HG03095 (cell line): ENCODE measurements at regions not wholly inside any gene's neighbourhood (a gene's known extent, or its start where the extent isn't known, plus 50 kb on each side); places are given as distances from the start of the nearest gene placed in this dataset.
A peak's percentile ranks its signal among the peaks of the same experiment; 100 is the strongest.
"Not testable (repeated sequence)": the region's sequence is repeated elsewhere in the genome, so short reads cannot be mapped to it uniquely, and the experiment has no call there.

ENCODE experiments used
- ATAC-seq: cut with Tn5 transposase; IDR thresholded peaks from one replicate; pipeline ENCODE4 v1.9.1; 2021; ENCODE audit warnings: moderate library complexity; ENCODE audit not compliant: unreplicated experiment

DNA sequence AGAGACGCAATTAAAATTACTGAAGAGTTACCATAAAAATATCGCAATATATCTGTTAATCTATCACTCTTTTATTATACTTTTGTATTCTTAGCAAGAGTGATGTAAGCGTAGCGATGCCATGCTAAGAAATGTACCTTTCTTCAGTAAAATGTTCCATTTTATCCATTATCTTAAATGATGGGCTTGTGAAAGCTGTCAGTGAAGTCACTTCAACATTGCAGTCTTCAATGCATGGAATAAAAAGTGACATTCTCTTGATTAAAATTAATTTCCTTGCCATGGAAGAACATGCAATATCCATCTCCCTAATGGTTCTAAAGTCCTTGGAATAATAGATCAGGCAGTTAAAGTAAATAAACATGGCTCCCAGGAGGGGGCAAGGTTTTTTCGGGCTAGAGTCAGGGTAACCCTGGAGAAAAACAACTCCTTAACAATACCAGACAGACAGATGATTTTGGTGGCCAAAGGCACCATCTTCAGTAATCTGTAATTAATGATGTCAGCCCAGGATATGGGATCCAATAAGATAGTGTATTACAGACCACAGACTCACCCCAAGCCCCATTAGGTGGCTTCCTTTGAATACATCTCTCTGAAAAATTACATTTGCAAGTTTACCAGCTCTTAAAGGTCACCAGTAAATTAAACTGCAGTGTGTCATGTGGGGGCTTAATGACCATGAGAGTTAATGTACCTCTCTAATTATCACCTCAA lies 677.1 kb downstream of the DTWD2 start:
- ATAC-seq, result no peak

DNA sequence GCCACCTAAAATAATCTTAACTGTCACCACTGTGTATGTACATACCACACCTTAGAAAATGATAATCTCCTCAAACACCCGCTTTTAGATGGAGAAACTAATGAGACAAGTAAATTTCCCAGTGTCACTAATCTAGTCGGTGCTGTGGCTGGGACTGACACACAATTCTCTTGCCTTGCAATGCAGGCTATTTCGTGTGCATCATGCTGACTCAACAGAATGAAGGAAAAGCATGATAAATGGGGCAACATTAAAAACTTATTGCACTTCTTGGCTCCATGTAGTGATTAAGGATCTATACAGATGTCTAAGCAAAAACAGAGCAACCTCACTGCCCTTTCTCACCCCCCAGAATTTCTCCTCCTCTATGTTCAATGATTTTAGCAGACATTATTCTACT lies 677.9 kb downstream of the DTWD2 start:
- no peak for ATAC-seq

- no peak for ATAC-seq
Measured at GRCh38 chr5:118303296-118303695, 685.1 kb downstream of the DTWD2 start.

DNA sequence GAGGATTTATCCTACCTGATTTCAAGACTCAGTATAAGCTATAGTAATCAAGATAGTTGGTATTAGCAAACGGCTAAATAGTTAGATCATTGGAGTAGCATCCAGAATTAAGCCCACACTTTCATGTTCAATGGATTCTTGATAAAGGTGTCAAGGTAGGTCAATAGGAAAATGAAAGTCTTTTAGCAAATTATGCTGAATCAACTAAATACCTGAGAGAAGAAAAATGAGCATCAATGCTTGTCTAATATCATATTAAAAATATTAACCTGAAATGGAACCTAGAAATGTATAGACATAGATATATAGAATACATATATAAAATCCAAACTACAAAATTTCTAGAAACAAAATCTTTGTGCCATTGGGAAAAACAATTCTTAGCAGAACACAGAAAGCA lies 685.6 kb downstream of the DTWD2 start:
- no peak for ATAC-seq

GRCh38 chr5:118301696-118302095 lies 686.7 kb downstream of the DTWD2 start:
- ATAC-seq, result no peak

- ATAC-seq, result no peak
Measured at GRCh38 chr5:118295045-118295444, 693.3 kb downstream of the DTWD2 start.

DNA sequence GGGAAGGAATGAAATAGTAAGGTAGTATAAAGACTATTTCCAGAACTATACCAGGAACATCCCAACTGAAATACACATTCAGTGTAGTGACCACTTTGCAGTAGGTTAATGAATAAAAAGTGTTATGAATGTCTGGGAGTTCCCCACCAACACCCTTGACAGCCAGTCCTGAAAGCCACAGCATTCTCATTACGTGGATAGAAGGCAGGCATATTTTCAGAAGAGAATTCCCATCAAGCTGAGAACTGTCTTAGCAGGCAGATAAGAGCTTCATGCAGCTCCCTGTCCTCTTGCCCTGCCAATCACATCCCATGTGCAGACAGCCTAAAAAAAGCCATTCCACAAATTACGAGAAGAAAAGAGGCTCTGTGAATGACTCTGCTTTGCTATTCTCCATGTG lies 695.0 kb downstream of the DTWD2 start:
- no peak for ATAC-seq

GRCh38 chr5:118290204-118290603 lies 698.1 kb downstream of the DTWD2 start:
- ATAC-seq, result no peak

DNA sequence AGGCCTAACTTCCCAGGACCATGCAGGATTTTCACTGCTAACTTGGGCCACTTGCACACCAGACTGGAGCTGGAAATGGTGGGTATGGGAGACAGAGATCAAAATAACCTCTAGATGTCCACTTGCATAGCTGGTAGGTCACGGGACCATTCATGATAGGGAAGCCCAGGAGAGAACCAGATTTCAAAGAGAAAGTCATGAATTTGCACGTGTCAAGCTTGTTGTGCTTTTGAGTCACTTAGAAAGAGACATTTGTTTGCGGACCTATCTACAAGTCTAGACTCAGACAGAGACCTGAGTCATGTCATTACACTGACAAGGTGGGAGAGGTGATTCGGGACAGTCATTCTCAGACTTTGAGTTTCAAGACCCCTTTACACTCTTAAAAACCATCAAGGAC lies 704.1 kb downstream of the DTWD2 start:
- ATAC-seq, result not testable (repeated sequence)

DNA sequence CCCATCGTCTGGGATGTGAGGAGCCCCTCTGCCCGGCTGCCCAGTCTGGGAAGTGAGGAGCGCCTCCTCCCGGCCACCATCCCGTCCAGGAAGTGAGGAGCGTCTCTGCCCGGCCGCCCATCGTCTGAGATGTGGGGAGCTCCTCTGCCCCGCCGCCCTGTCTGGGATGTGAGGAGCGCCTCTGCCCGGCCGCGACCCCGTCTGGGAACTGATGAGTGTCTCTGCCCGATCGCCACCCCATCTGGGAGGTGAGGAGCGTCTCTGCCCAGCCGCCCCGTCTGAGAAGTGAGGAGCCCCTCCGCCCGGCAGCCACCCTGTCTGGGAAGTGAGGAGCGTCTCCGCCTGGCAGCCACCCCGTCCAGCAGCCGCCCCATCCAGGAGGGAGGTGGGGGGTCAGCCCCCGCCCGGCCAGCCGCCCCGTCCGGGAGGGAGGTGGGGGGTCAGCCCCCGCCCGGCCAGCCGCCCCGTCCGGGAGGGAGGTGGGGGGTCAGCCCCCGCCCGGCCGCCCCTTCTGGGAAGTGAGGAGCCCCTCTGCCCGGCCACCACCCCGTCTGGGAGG lies 705.8 kb downstream of the DTWD2 start:
- not testable (repeated sequence) for ATAC-seq

- ATAC-seq, result no peak
Measured at GRCh38 chr5:118279540-118280294, 708.6 kb downstream of the DTWD2 start.

DNA sequence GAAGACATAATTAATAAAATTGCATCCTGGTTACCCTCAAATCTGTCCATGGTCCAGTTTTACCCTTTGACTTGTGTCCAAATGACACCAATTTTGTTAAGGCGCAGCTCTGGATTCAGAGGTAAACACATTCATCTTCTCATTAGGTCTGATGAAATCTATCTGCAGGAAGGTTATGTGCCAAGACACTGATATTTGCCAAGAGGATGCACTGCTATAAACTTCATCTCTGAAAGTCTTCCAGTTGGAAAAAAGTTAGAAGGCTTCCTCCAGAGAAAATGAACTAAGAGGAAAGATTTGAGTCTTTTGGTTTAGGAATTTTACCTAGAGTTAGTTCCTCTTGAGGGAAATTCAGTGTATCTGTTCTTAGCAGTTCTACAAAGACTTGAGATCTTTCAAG lies 717.8 kb downstream of the DTWD2 start:
- ATAC-seq, result no peak

DNA sequence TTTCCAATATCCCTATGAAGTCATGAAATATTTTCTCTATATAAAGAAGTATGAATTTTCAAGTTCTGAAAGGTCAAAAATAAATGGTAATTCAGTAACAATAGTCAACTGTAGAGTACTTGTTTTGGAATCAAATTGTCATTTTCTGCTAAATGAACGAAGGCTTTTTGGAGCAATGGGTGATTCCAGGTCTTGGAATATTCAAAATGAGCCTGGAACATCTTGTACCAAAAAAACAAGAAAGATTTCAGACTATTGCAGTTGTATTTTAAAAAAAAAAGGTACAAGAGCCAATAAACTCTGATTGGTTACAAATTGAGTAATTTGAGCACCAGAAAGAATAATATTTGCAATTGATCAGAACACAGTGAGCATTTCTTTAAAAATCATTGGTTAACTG lies 730.1 kb downstream of the DTWD2 start:
- ATAC-seq, result no peak

DNA sequence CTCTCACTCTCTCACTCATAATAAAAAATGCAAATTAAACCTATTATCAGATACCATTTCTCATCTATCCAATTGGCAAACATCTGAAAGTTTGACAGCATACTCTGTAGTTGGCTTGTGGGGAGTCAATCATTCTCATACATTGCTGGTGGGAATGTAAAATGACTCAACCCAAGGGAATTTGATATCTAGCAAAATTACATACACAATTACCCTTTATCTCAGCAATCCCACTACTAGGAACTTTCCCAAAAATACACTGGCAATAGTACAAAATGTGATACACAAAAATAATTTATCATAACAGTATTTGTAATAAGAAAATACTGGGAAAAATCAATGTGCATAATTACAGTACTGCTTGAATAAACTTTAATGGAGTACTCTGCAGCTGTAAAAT lies 731.3 kb downstream of the DTWD2 start:
- no peak for ATAC-seq

GRCh38 chr5:118253225-118254061 lies 734.9 kb downstream of the DTWD2 start:
- ATAC-seq, result no peak

- no peak for ATAC-seq
Measured at GRCh38 chr5:118249386-118249785, 739.0 kb downstream of the DTWD2 start.

DNA sequence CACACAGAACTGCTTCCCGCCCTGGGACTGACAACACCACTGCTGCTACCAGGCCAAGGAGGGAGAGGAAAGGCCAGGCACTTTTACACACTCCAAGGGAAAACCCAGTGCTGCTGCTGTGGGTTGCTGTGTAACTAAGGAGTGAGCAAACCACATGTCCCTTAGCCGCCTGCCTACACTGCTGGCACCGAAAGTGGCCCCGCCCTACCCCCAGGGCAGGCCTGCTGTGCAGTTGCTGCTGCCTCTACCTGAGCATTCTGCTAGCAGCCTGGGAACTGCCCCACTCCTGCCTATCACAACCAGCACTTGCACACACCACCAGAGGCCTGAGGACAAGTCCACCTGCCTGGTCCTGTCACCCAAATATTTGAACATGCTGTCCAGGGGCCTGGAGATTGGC lies 740.9 kb downstream of the DTWD2 start:
- ATAC-seq, result no peak

DNA sequence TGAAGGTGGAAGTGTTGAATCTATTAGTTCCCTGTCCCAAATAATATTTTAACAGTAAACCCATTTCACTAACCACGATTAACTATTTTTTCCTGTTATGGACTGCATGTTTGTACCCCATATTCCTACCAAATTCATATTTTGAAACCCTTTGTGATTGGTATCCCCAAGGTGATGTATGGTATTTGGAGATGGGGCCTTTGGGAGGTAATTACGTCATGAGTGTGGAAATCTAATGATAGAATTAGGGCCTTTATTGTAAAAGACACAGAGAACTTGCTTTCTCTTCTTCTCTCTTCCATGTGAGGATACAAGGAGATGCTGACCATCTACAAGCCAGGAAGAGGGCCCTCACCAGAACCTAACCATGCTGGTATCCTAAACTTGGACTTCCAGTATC lies 744.7 kb downstream of the DTWD2 start:
- ATAC-seq, result no peak

DNA sequence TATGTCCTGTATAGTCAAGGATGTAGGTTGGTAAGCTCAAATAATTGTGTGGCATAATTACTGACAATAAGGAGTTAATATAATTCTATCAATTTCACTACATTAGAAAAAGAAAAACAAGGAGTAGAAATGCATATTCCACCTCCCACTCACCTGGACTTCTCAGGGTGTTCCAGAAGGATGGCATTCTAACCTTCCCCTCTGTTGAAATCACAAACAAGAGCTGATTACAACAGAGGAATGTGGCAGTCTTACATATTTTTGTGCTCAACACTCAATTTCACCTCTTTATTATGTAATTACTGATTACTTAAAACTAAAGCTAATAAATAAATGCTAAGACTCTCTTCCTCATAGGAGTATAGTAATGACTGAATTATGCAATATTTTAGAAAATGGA lies 745.3 kb downstream of the DTWD2 start:
- ATAC-seq, result no peak

DNA sequence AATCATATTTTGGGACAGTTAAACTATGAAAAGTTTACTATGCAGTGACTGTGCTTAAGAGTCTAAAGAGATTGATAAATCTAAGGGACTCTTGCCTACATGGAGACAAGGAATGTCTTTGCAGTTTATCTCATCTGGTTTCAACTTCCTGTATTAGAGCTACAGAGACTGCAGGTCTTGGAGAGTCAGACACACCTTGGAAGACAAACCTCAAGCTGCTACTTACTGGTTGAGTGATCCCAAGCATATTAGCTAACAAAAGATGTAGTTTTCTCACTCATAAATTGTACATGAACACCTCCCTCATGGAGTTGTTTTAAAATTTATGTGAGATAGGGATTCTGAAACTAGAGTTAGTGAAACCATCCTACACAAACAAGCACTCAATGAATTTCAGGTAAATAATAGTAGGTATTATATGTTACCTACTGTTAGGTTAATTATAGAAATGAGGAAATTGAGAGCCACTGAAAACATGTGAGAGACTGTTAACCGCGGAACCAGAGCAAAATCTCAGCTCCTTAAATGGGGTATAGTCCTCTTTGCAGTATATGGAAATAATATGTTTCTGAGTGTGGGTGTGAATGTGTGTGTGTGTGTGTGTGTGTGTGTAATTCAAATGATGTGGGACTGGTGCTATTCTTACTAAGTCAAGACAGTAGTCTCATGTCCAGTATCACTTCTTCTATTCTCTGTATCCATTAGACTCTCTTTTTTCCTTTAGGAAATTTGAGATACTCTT lies 752.1 kb downstream of the DTWD2 start:
- ATAC-seq, result peak; percentile 72

GRCh38 chr5:118233606-118234005 lies 754.7 kb downstream of the DTWD2 start:
- no peak for ATAC-seq
